ENCODE measurements at regions not wholly inside any gene's neighbourhood (a gene's known extent, or its start where the extent isn't known, plus 50 kb on each side); places are given as distances from the start of the nearest gene placed in this dataset.

- DNase-seq (ENCODE audit: low read depth): no peak
These were observed 60.7 kb upstream of the ZEB2 start for GRCh38 chr2:144580521-144581161.

- DNase-seq (ENCODE audit: low read depth): no peak
These were observed 59.6 kb upstream of the ZEB2 start for GRCh38 chr2:144579556-144579955.

- no peak for DNase-seq (ENCODE audit: low read depth)
These were observed 58.2 kb upstream of the ZEB2 start for GRCh38 chr2:144578099-144578498.

GRCh38 chr2:144572977-144573376 lies 53.1 kb upstream of the ZEB2 start:
- no peak for DNase-seq (ENCODE audit: low read depth)

- no peak for DNase-seq (ENCODE audit: low read depth)
These were observed 51.9 kb upstream of the ZEB2 start for GRCh38 chr2:144571770-144572169.

GRCh38 chr2:144570566-144570965 lies 50.6 kb upstream of the ZEB2 start:
- no peak for DNase-seq (ENCODE audit: low read depth)
